GM12875 (cell line): ENCODE measurements at regions not wholly inside any gene's neighbourhood (a gene's known extent, or its start where the extent isn't known, plus 50 kb on each side); places are given as distances from the start of the nearest gene placed in this dataset.

ENCODE experiments used
- H3K4me3 ChIP-seq: one replicate; pipeline ENCODE4 v1.5.1; 2011; ENCODE audit warnings: low read depth, low read length, control low read depth
- CTCF ChIP-seq: IDR thresholded peaks from 2 replicates; pipeline ENCODE4 v1.5.1; 2011; ENCODE audit warnings: low read depth, mild to moderate bottlenecking, control low read depth, inconsistent platforms, low read length, moderate library complexity, borderline replicate concordance; ENCODE audit not compliant: insufficient read depth

GRCh38 chr13:89967701-89968100, 1379.8 kb upstream of the MIR17HG start:
- H3K4me3 ChIP-seq, result no peak overlapping the region
- TF ChIP-seq CTCF, result no peak

- TF ChIP-seq CTCF, result no peak
- H3K4me3 ChIP-seq, result no peak overlapping the region
These were observed 1379.0 kb upstream of the MIR17HG start for GRCh38 chr13:89968470-89968869.

- no peak for TF ChIP-seq CTCF
- no peak overlapping the region for H3K4me3 ChIP-seq
These were observed 1377.2 kb upstream of the MIR17HG start for GRCh38 chr13:89970353-89970709.

- TF ChIP-seq CTCF, result no peak
These were observed 1370.3 kb upstream of the MIR17HG start for GRCh38 chr13:89977203-89977602.

GRCh38 chr13:89980896-89981295, 1366.6 kb upstream of the MIR17HG start:
- no peak for TF ChIP-seq CTCF
- no peak overlapping the region for H3K4me3 ChIP-seq

More at GRCh38 chr13:89977203-89977602, 1370.3 kb upstream of the MIR17HG start:
- H3K4me3 ChIP-seq, result no peak overlapping the region

GRCh38 chr13:89982407-89983095, 1364.9 kb upstream of the MIR17HG start:
- TF ChIP-seq CTCF, result no peak
- H3K4me3 ChIP-seq, result no peak overlapping the region

- no peak overlapping the region for H3K4me3 ChIP-seq
- TF ChIP-seq CTCF, result no peak
These were observed 1359.3 kb upstream of the MIR17HG start for GRCh38 chr13:89988206-89988605.
